Astrocyte (in vitro differentiated cells and primary cell): ENCODE measurements at regions not wholly inside any gene's neighbourhood (a gene's known extent, or its start where the extent isn't known, plus 50 kb on each side); places are given as distances from the start of the nearest gene placed in this dataset.

Source experiments
- CTCF ChIP-seq: IDR thresholded peaks from 2 replicates; pipeline ENCODE4 v1.5.1; 2011; ENCODE audit warnings: low read depth, mild to moderate bottlenecking, inconsistent platforms, low read length, moderate library complexity; ENCODE audit not compliant: insufficient read depth
- EZH2 ChIP-seq: IDR thresholded peaks from 2 replicates; pipeline ENCODE4 v1.6.1; 2012; ENCODE audit warnings: mild to moderate bottlenecking, low read length, inconsistent platforms; ENCODE audit not compliant: insufficient read depth

GRCh38 chr12:75814851-75815754, 216.5 kb downstream of the PHLDA1 start:
- TF ChIP-seq CTCF (no peak), EZH2 (no peak)
